Endothelial cell of hepatic sinusoid (primary cell): ENCODE measurements at regions not wholly inside any gene's neighbourhood (a gene's known extent, or its start where the extent isn't known, plus 50 kb on each side); places are given as distances from the start of the nearest gene placed in this dataset.

Source experiments
- in situ Hi-C: cut with HindIII; loops from 2 replicates; pipeline ENCODE4 v1.10.0; 2017; ENCODE audit warnings: low sequenced_read_pairs

DNA sequence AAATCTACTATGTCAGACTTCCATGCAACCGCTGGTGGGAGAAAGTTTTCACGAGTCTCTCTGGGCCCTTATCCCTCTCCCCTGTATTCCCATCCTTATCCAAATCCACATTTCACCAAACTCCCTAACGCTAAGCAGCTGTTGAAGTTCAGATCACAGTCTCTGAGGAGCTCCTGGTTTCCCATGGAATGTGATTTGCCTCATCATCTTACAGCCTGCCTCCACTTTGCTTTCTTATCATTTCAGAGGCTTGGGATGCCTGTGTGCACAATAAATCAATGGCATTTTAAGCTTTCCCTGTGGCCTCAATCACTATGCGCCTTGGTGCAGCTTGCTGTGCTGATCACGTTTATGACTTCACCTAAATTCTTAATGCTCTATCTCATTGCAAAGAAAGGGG lies 352.4 kb upstream of the FAT3 start:
- in situ Hi-C loops = no loop called here

- in situ Hi-C loops = no loop called here
Observed at GRCh38 chr11:91871791-91872190, 352.8 kb upstream of the FAT3 start.

- in situ Hi-C loops = no loop called here
Observed at GRCh38 chr11:91871048-91871447, 353.6 kb upstream of the FAT3 start.

DNA sequence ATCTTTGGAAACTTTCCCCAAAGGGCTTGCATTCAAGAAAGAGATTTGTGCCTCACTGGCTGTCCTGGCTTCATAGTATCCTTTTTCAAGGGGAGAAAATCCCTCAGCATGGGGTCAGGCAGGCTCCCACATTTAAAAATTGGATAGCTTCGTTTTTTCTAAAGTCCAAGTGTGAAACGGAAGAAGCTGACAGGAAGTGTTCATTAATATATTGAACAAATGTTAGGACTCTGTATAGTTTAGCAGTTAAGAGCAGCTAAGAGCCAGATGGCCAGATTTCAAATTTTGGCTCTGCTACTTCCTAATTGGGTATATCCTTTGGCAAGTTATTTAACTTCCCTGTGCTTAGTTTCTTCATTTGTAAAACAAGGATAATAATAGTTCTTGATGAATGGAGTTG lies 354.9 kb upstream of the FAT3 start:
- in situ Hi-C loops = no loop called here

DNA sequence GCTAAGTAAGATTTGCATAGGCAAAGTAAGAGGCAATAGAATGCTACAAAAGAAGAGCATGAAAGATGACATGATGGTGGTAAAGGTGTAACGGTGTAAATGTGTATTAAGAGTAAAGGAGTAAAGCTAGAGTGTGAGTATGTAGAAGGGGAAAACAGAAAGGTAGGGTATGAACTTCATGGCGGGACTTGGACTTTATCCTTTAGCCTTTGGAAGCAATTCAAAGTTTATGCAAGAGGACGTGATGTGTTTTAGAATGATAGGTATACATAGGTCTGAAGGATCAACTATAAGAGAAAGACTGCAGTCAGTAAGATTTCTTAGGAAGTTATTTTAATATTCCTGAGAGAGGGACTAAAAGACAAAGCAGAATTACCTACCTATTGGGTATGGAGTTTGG lies 358.0 kb upstream of the FAT3 start:
- in situ Hi-C loops = no loop called here

- in situ Hi-C loops = no loop called here
Observed at GRCh38 chr11:91860661-91861060, 364.0 kb upstream of the FAT3 start.

- in situ Hi-C loops = no loop called here
Observed at GRCh38 chr11:91859666-91860065, 365.0 kb upstream of the FAT3 start.

DNA sequence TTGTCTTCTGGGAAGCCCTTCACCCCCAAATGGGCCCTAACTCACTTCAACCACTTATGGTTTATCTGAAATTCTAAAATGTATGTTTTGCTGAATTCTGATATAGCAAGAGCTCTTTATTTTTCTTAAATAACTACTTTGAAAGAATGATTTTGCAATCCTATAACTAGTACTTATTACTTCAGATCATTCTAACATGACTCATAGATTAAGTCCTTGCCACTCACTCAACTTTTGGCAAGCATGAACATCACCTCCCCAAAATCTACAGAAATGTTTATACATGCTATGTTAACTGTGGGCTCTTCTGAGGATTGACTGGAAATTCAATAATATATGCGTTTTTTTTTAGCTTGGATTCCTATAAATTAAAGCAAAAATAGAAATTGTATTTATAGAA lies 367.4 kb upstream of the FAT3 start:
- in situ Hi-C loops = no loop called here

- in situ Hi-C loops = no loop called here
Observed at GRCh38 chr11:91854780-91855179, 369.8 kb upstream of the FAT3 start.

- in situ Hi-C loops = no loop called here
Observed at GRCh38 chr11:91854171-91854570, 370.4 kb upstream of the FAT3 start.

DNA sequence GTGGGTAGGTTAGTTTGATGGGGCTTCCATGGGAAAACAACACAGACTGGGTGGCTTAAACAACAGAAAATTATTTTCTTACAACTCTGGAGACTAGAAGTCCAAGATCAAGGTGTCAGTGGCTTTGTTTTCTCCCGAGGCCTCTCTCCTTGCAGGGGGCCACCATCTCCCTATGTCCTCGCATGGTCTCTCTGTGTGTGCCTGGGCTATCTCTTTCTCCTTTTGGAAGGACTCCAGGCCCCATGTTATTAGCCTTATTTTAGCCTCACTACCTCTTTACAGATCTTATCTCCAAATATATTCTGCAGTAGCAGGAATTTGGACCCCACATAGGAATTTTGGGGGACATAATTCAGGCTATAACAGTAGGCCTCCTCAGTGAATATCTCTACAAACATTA lies 372.7 kb upstream of the FAT3 start:
- in situ Hi-C loops = no loop called here

DNA sequence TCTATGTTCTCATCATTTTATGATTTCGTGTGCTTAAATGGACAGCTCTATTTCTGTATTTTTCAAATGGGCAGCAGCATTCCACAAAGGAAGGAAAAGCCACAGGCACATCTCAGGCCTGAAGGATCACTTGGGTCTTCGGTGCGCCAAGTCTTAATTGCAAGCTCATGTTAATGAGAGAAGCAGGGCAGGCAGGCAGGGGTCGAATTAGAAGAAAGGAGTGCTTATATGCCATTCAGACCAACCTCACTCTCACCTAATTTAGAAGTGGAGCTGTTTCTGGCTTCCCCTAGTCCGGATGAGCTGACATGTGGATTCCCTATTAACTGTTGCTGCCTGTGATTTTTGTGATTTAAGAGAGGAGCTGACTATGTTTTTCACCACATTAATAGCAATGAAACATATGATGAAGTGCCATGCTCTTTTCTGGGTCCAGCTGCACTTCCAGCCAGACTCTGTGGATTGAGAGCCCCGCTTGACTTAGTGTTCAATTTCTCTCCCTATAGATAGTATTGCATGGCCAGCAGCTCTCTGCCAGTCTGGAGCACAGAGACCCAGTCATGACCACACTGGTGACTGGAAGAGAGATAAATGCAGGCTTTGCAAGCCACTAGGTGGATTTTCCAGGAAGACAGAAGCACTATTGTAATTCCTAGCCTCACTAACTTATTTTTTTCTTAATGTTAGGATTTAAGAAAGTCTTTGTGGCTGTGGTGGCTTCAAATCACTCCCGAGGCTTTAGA lies 373.9 kb upstream of the FAT3 start:
- in situ Hi-C loops = no loop called here

GRCh38 chr11:91850021-91850420 lies 374.6 kb upstream of the FAT3 start:
- in situ Hi-C loops = no loop called here

GRCh38 chr11:91846649-91847048 lies 378.0 kb upstream of the FAT3 start:
- in situ Hi-C loops = no loop called here

DNA sequence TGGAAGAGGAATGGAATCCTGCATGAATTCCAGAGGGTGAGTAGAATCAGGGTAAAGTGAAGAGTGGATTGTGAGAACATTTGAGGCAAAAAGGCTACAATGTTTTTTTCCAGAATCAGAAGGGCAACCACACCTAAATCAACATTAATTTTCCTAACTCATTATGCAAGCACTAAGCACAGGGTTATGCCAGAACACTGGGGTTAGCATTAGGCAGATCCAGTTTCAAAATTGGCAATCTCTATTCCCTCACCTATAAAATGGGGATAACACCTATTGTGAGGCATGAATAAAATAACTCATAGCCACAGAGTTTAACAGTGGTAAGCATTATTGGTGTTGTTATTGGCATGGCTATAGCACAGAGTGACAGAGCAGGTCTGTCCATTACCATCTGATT lies 378.6 kb upstream of the FAT3 start:
- in situ Hi-C loops = no loop called here

GRCh38 chr11:91840640-91841240 lies 383.9 kb upstream of the FAT3 start:
- in situ Hi-C loops = no loop called here

DNA sequence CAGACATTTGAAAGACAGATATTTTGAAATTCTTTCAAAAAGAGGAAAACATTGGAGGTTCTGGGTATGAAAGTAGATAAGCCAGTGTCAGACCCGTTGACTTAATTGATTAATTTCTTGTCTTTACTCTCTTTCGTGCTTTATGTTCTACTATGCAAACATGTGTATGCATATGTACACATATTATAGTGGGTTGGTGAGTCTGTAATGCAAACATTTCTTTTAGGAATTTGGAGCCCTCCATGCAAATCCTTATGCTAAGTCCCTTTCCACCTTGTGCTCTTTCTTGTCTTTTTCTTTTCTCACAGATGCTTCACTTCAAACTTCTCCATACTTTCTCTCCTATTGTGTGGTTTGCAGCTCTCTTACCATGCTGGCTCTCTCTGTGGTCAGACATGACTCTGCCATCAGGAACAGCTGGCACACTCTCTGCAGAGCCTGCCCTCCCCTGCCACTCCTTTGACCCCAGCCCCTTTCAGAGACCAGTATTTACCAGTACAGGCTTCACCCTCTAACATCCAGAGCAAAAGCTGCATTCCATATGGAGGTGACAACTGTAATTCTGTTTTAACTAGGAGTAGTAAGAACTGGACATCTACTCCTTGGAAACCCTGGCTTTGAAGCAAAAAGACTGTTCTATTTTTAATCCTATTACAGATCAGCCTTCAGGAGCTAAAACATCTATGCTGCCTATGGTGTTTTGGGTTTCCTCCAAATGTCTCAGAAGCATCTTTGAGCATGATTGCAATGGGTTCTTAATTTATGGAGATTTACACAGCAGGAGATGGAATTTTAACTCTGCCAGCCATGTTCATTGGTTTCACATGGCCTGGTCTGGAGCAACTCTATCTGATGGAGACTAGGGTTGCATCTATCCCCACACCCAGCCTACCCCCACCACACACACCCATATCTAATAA lies 386.9 kb upstream of the FAT3 start:
- in situ Hi-C loops = no loop called here

DNA sequence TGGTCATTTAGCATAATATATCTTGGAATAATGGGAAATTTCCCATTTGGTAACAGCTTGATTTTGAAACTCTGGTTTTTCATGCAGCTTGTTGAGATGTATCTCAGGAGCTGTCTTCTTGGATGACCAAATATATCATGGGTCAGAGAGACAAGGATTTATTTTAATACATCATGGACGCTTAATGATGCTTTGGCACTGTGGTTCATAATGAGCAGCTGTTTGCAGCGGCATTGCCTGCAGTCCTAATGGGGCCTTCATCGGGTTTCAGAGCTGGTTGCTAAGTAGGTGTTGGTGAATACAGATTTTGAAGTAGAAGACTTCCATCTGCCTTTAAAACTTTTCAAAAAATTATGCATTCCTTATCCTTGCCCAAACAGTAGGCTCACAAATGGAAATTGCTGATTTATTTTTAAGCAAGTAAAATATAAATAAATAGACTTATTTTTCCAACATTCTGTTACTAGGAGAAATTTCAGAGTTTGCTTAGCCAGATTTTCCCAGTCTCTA lies 389.5 kb upstream of the FAT3 start:
- in situ Hi-C loops = no loop called here

- in situ Hi-C loops = no loop called here
Observed at GRCh38 chr11:91828901-91829300, 395.7 kb upstream of the FAT3 start.

- in situ Hi-C loops = no loop called here
Observed at GRCh38 chr11:91825777-91826176, 398.8 kb upstream of the FAT3 start.

- in situ Hi-C loops = no loop called here
Observed at GRCh38 chr11:91823252-91823830, 401.3 kb upstream of the FAT3 start.
